ENCODE measurements at regions not wholly inside any gene's neighbourhood (a gene's known extent, or its start where the extent isn't known, plus 50 kb on each side); places are given as distances from the start of the nearest gene placed in this dataset.

GRCh38 chr1:47703156-47703825 lies 265.4 kb downstream of the FOXD2 start:
- no peak for TF ChIP-seq POLR2AphosphoS5 (IDR thresholded peaks at IDR 0.05; ENCODE audit: low read depth, low read length)
- TF ChIP-seq TAF1 (IDR thresholded peaks at IDR 0.05; ENCODE audit: borderline replicate concordance, low read depth, low read length): no peak
